HG02610 (cell line): ENCODE measurements at regions not wholly inside any gene's neighbourhood (a gene's known extent, or its start where the extent isn't known, plus 50 kb on each side); places are given as distances from the start of the nearest gene placed in this dataset.

Experiments used
- ATAC-seq: cut with Tn5 transposase; IDR thresholded peaks from one replicate; pipeline ENCODE4 v1.9.1; 2021; ENCODE audit warnings: mild to moderate bottlenecking, moderate library complexity; ENCODE audit not compliant: unreplicated experiment

DNA sequence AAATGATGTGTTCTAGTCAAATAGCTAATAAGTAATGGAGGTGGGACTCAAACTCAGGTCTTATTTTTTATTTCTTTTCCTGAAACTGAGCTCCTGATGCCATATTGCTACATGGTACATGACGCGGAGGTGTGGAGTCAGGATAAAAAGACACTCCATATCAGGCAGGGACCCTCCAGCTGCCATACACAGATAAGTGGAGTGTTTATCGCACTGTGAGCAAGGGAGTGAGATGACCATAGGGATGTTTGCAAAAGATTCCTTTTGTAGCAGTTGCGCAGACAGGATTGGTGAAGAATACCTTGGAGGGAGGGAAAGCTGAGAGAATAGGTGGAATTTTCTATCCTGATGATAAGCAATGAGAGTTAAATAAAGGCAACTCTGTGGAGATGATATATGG lies 657.2 kb downstream of the RNF144A start:
- no peak for ATAC-seq

DNA sequence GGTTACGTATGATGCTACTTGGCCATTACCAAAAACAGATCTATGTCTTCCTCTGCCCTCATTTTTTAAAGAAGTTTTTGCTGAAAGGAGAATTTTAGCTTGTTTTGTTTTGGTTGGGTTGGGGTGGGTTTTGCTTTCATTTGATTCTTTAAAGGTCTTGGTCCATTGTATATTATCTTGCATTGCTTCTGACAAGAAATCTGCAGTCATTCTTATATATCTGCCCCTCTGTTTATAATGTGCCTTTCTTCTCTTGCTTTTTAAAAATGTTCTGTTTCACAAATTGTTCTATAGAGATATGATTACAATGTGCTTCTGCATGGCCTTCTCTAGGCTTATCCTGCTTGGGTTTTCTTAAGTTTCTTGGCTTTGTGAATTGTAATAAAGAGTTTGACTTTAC lies 660.6 kb downstream of the RNF144A start:
- no peak for ATAC-seq

- ATAC-seq, result no peak
These were observed 666.8 kb downstream of the RNF144A start for GRCh38 chr2:7584017-7584416.

GRCh38 chr2:7586898-7587297 lies 669.7 kb downstream of the RNF144A start:
- ATAC-seq, result no peak

- no peak for ATAC-seq
These were observed 671.1 kb downstream of the RNF144A start for GRCh38 chr2:7588295-7588694.

DNA sequence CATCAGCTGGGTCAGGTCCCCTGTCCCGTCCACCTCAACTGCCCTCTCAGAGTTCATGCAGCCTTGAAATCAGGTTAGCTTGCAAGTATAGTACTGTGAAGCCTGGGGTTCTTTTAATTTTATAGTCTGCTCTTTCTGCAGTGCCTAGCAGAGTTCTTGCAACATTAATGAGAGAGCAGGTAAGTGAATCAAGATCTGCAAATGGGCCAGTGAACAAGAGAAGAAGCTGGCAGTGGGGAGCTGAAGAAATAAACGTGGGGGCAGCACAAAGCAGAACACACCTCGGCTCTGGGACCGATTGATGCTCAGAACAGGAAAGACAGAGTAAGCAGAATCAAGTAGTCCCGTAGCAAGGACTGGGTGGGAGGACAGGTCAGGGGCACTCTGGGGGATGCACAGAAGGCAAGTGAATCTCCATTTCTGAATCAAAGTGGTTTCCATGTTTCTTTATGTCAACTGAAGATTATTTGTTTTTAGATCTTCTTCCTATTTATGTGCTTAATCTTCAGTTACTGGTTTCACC lies 675.5 kb downstream of the RNF144A start:
- ATAC-seq, result no peak

GRCh38 chr2:7593360-7593759 lies 676.1 kb downstream of the RNF144A start:
- no peak for ATAC-seq

- ATAC-seq, result no peak
These were observed 677.0 kb downstream of the RNF144A start for GRCh38 chr2:7594211-7594610.

GRCh38 chr2:7595206-7595605 lies 678.0 kb downstream of the RNF144A start:
- ATAC-seq, result no peak

GRCh38 chr2:7598402-7598801 lies 681.2 kb downstream of the RNF144A start:
- no peak for ATAC-seq

DNA sequence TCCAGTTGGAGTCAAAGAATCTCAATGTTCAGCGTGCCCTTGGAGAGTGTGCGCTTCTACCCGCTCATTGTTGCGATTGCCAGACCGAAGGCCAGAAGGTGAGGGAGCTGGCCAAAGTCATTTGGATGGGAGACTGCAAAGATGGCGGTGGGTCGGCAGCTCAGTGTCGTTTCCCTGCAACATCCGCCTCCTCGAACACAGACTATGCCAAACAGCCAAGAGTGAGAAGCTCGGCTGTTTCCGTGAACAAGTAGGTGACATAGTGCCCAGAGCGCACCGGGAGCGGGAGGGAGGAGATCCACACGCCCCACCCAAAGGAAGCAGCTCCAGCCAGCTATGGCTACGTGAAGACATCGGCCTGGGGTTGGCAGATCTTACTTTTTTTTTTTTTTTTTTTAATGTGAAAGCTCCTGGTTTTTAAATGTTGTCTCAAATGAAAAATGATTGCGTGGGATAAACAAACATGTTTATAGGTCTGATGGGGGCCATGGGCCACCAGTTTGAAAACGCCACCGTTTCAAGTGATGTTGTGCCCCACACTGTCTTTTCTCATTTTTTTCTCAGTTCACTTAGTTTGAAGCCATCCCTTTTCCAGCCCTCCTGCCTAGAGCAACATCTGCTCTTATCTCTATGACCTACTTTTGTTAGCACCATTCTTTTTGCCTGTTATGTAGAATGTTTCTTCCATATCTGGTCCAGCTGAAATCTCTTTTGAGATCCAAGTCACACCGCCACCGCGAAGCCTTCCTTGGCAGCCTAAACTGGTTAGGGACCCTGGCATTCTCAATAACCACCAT lies 682.4 kb downstream of the RNF144A start:
- no peak for ATAC-seq

DNA sequence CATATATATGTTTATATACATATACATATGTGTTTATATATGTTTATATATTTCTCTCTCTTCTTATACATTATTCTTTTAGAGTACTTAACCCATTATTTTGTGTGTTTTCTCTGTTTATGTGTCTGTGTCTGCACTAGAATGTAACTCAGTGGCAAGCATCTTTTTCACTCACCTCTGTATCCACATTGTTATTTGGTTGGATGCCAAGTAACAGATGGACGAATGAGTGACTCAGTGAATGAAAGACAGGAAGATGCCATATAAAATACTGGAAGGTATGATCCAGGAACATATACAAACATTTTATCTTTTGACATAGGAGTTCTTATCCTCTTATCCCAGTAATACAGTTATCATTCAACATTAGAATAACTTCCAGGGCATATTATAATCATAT lies 684.8 kb downstream of the RNF144A start:
- no peak for ATAC-seq

- no peak for ATAC-seq
These were observed 687.2 kb downstream of the RNF144A start for GRCh38 chr2:7604456-7604855.

GRCh38 chr2:7607441-7608173 lies 690.4 kb downstream of the RNF144A start:
- no peak for ATAC-seq

DNA sequence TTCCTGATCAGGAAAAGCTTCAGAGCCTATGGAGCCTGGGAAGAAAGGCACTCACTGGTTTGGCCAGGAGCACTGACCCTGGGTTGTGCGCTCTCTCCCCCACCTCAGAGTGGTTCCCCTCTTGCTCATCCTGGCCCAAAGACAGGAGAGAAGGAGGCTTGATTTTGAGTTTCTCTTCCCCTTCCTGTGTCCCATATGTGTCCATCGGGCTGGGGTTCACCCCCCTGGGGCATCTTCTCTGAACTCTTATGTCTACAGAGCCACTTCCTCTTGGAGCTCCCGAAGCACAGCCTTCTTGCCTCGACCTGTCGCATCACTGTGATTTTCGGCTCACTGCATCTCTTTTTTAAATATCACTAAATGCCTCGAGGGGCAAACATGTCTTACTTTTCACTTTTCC lies 692.3 kb downstream of the RNF144A start:
- ATAC-seq, result peak; percentile 78

DNA sequence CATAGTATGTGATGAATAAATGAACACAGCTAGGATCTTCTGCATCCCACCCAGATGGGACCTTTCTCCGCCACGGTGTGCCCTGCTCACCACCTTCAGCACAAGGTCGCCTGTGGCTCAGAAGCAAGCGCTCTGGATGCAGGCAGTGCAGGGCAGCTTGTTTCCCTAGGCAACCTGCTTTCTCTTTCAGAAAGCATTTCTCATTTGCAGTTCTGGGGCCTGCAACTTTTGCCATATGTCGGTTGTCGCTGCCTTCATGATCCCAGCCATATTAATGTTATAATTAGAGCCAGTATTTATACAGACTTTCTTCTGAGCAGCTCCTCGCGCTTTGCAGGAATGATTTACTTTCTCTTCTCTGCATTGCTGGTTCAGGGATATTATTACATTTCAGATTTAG lies 692.8 kb downstream of the RNF144A start:
- peak; percentile 32 for ATAC-seq

- no peak for ATAC-seq
These were observed 694.5 kb downstream of the RNF144A start for GRCh38 chr2:7611750-7612149.

- no peak for ATAC-seq
These were observed 695.8 kb downstream of the RNF144A start for GRCh38 chr2:7612969-7613368.

DNA sequence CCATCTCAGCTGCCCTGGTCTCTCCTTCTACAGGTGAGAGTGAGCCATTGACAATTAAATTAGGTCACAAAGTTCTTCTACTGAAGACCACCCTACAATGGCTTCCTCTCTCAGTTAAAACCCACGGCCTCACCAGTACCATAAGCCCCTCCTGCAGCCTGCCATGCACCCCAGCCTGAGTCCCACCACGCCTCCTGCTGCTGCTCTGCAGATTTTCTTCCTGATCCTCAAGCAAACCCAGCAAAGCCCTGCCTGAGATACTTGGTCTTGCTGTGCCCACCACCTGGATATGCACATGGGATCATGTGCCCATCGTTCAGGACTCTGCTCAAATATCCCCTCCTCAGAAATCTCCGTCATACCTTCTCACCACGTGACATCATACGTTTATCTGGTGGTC lies 696.6 kb downstream of the RNF144A start:
- ATAC-seq, result no peak

GRCh38 chr2:7618031-7618430 lies 700.8 kb downstream of the RNF144A start:
- ATAC-seq, result no peak

DNA sequence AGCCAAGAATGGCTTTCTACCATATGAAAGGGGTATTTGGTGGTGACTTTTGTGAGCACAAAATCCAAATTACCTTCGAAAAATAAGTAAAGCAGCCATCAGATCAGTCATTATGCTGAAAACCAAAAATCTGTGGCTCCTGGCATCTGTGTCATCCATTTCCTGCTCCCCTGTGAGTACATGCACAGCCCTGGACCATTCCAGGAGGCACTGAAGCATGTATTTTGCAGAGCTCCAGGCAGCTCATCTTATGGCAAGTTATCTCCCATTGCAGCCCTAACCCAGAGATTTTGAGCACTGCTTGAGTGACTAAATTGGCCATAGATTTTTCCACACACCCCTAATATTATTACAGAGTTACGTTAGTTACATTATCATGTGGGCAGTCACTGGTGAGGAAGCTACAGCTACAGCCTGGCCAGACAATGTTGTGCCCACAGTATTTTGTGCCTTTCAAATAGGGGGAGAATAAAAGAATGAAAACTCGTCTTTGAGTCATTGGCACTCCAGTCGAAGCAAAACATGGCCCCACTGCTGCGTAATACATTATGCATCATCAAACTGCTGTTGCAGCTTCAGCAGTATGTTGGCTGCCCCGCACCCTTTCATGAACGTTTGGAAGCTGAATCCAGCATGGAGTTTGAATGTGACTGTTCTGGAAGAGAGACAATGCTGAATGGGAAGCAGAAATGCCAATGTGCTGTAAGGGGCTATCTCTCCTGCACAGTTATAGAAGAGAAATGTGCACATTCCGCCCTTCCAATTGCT lies 702.2 kb downstream of the RNF144A start:
- ATAC-seq, result no peak
